ENCODE measurements at regions not wholly inside any gene's neighbourhood (a gene's known extent, or its start where the extent isn't known, plus 50 kb on each side); places are given as distances from the start of the nearest gene placed in this dataset.
"Not testable (repeated sequence)": the region's sequence is repeated elsewhere in the genome, so short reads cannot be mapped to it uniquely, and the experiment has no call there.

- Mint-ChIP-seq H3K27me3 (no peaks in the 10 kb centered on the region), H3K27ac (no peak overlapping the region), H3K36me3 (ENCODE audit: low read depth) (no peaks in the 10 kb centered on the region), H3K9me3 (peaks cover 2% of the 10 kb centered on the region), H3K4me3 (no peak overlapping the region), H3K4me1 (ENCODE audit: low read depth) (no peaks in the 10 kb centered on the region)
- no peak overlapping the region for H3K4me3 ChIP-seq (ENCODE audit: low read length)
- POLR2A ChIA-PET, result no interaction called here
- intact Hi-C loops (cut with DNase I, micrococcal nuclease), result no loop called here
- H3K27me3 ChIP-seq (ENCODE audit: control insufficient read depth in 1 of 2, insufficient read depth in 2 of 2, low read length in 2 of 2), result no peaks in the 10 kb centered on the region
- TF ChIP-seq CTCF (IDR thresholded peaks at IDR 0.05), result no peak
- CTCF ChIA-PET, result no interaction called here
- H3K9me3 ChIP-seq (ENCODE audit: control insufficient read depth in 1 of 2, insufficient read depth in 1 of 2, low read length in 2 of 2), result no peaks in the 10 kb centered on the region
- DNase-seq (no peak), ATAC-seq (ENCODE audit: poor library complexity) (no peak)
- H3K36me3 ChIP-seq (ENCODE audit: insufficient read depth, low read length), result no peaks in the 10 kb centered on the region
- no peak overlapping the region for H3K27ac ChIP-seq (ENCODE audit: low read depth in 1 of 2, low read length in 2 of 2)
- H3K4me1 ChIP-seq (ENCODE audit: insufficient read depth, low read length), result no peaks in the 10 kb centered on the region
These were observed 1109.2 kb upstream of the ALCAM start for GRCh38 chr3:104257486-104257885.

GRCh38 chr3:104263477-104263876 is 1103.2 kb upstream of the ALCAM start:
- H3K36me3 Mint-ChIP-seq (ENCODE audit: low read depth), result no peaks in the 10 kb centered on the region
- H3K9me3 Mint-ChIP-seq, result peaks cover 2% of the 10 kb centered on the region
- intact Hi-C loops (cut with DNase I, micrococcal nuclease), result no loop called here
- ATAC-seq (ENCODE audit: poor library complexity), result no peak
- Histone ChIP-seq H3K27me3 (ENCODE audit: control insufficient read depth in 1 of 2, insufficient read depth in 2 of 2, low read length in 2 of 2) (no peaks in the 10 kb centered on the region), H3K27ac (ENCODE audit: low read depth in 1 of 2, low read length in 2 of 2) (no peak overlapping the region), H3K4me1 (ENCODE audit: insufficient read depth, low read length) (no peaks in the 10 kb centered on the region), H3K4me3 (ENCODE audit: low read length) (no peak overlapping the region), H3K9me3 (ENCODE audit: control insufficient read depth in 1 of 2, insufficient read depth in 1 of 2, low read length in 2 of 2) (no peaks in the 10 kb centered on the region), H3K36me3 (ENCODE audit: insufficient read depth, low read length) (no peaks in the 10 kb centered on the region)
- ChIA-PET POLR2A (no interaction called here), CTCF (no interaction called here)
- no peak overlapping the region for H3K4me3 Mint-ChIP-seq
- TF ChIP-seq CTCF (IDR thresholded peaks at IDR 0.05), result no peak
- H3K4me1 Mint-ChIP-seq (ENCODE audit: low read depth), result no peaks in the 10 kb centered on the region
- H3K27ac Mint-ChIP-seq, result no peak overlapping the region
- H3K27me3 Mint-ChIP-seq, result no peaks in the 10 kb centered on the region
- no peak for DNase-seq

- H3K4me1 ChIP-seq (ENCODE audit: insufficient read depth, low read length); H3K36me3 ChIP-seq (ENCODE audit: insufficient read depth, low read length); H3K27ac Mint-ChIP-seq; H3K36me3 Mint-ChIP-seq (ENCODE audit: low read depth); H3K27ac ChIP-seq (ENCODE audit: low read depth in 1 of 2, low read length in 2 of 2); H3K27me3 ChIP-seq (ENCODE audit: control insufficient read depth in 1 of 2, insufficient read depth in 2 of 2, low read length in 2 of 2); CTCF ChIA-PET; DNase-seq; H3K4me3 Mint-ChIP-seq; H3K9me3 ChIP-seq (ENCODE audit: control insufficient read depth in 1 of 2, insufficient read depth in 1 of 2, low read length in 2 of 2); intact Hi-C loops (cut with DNase I, micrococcal nuclease); H3K4me1 Mint-ChIP-seq (ENCODE audit: low read depth); POLR2A ChIA-PET; H3K9me3 Mint-ChIP-seq; H3K4me3 ChIP-seq (ENCODE audit: low read length); ATAC-seq (ENCODE audit: poor library complexity); H3K27me3 Mint-ChIP-seq: not testable (repeated sequence)
These were observed 1100.5 kb upstream of the ALCAM start for GRCh38 chr3:104266219-104266618.

GRCh38 chr3:104269771-104270170 is 1096.9 kb upstream of the ALCAM start:
- Histone ChIP-seq H3K36me3 (ENCODE audit: insufficient read depth, low read length) (no peaks in the 10 kb centered on the region), H3K4me1 (ENCODE audit: insufficient read depth, low read length) (no peaks in the 10 kb centered on the region), H3K27ac (ENCODE audit: low read depth in 1 of 2, low read length in 2 of 2) (no peak overlapping the region), H3K4me3 (ENCODE audit: low read length) (no peak overlapping the region), H3K27me3 (ENCODE audit: control insufficient read depth in 1 of 2, insufficient read depth in 2 of 2, low read length in 2 of 2) (no peaks in the 10 kb centered on the region), H3K9me3 (ENCODE audit: control insufficient read depth in 1 of 2, insufficient read depth in 1 of 2, low read length in 2 of 2) (no peaks in the 10 kb centered on the region)
- CTCF ChIA-PET, result no interaction called here
- Mint-ChIP-seq H3K9me3 (peaks cover 4% of the 10 kb centered on the region), H3K27ac (no peak overlapping the region), H3K36me3 (ENCODE audit: low read depth) (no peaks in the 10 kb centered on the region), H3K4me1 (ENCODE audit: low read depth) (no peaks in the 10 kb centered on the region), H3K4me3 (no peak overlapping the region), H3K27me3 (no peaks in the 10 kb centered on the region)
- intact Hi-C loops (cut with DNase I, micrococcal nuclease), result no loop called here
- DNase-seq, result no peak
- ATAC-seq (ENCODE audit: poor library complexity), result no peak
- POLR2A ChIA-PET, result no interaction called here
- no peak for TF ChIP-seq CTCF (IDR thresholded peaks at IDR 0.05)
